ENCODE measurements at regions not wholly inside any gene's neighbourhood (a gene's known extent, or its start where the extent isn't known, plus 50 kb on each side); places are given as distances from the start of the nearest gene placed in this dataset.

GRCh38 chr10:4189281-4189680 lies 404.3 kb upstream of the KLF6 start:
- TF ChIP-seq POLR2A (IDR thresholded peaks at IDR 0.05), result no peak
- TF ChIP-seq, protein P1, sequence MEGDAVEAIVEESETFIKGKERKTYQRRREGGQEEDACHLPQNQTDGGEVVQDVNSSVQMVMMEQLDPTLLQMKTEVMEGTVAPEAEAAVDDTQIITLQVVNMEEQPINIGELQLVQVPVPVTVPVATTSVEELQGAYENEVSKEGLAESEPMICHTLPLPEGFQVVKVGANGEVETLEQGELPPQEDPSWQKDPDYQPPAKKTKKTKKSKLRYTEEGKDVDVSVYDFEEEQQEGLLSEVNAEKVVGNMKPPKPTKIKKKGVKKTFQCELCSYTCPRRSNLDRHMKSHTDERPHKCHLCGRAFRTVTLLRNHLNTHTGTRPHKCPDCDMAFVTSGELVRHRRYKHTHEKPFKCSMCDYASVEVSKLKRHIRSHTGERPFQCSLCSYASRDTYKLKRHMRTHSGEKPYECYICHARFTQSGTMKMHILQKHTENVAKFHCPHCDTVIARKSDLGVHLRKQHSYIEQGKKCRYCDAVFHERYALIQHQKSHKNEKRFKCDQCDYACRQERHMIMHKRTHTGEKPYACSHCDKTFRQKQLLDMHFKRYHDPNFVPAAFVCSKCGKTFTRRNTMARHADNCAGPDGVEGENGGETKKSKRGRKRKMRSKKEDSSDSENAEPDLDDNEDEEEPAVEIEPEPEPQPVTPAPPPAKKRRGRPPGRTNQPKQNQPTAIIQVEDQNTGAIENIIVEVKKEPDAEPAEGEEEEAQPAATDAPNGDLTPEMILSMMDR (IDR thresholded peaks at IDR 0.05), result no peak
